PC-3 (cell line): ENCODE measurements at regions not wholly inside any gene's neighbourhood (a gene's known extent, or its start where the extent isn't known, plus 50 kb on each side); places are given as distances from the start of the nearest gene placed in this dataset.

ENCODE experiments used
- ATAC-seq: fragments of 200-7000 bp; cut with Tn5 transposase; 2 replicates; pipeline ENCODE4 v1.9.1; 2020; ENCODE audit warnings: mild to moderate bottlenecking, moderate library complexity
- BruUV-seq: library from RNA; stranded (reverse); fragments of 400-500 nt; replicated peaks from 2 replicates; lab custom pipeline; 2021; lab: Mats Ljungman, UMichigan
- CTCF ChIA-PET: fragments of 300-600 bp; sonication (Branson Sonifier 250); formaldehyde crosslinking; loops from one replicate; lab custom pipeline; 2022; ENCODE audit warnings: antibody characterized with exemption; lab: Charles Lee
- POLR2A ChIA-PET: fragments of 300-600 bp; sonication (Branson Sonifier 250); formaldehyde crosslinking; loops from one replicate; lab custom pipeline; 2022; ENCODE audit warnings: antibody characterized with exemption; ENCODE audit not compliant: unreplicated experiment; lab: Charles Lee
- DNase-seq: peaks from one replicate; pipeline ENCODE4 v3.0.0-alpha.2; 2015
- H2AFZ ChIP-seq: fragments of 300-600 bp; sonication (generic); 2 replicates; pipeline ENCODE4 v1.6.0; 2016; ENCODE audit warnings: antibody characterized with exemption, low read length
- H3F3A ChIP-seq: fragments of 300-600 bp; sonication (generic); one replicate; pipeline ENCODE4 v1.6.0; 2017; ENCODE audit warnings: antibody characterized with exemption, low read length, control low read depth, mild to moderate bottlenecking; ENCODE audit not compliant: unreplicated experiment
- H3K27ac ChIP-seq: fragments of 300-600 bp; sonication (generic); 2 replicates; pipeline ENCODE4 v1.5.1; 2016; ENCODE audit warnings: mild to moderate bottlenecking, low read length
- H3K27me3 ChIP-seq: fragments of 300-600 bp; sonication (generic); 2 replicates; pipeline ENCODE4 v1.6.1; 2016; ENCODE audit warnings: low read length, mixed read lengths
- H3K36me3 ChIP-seq: fragments of 300-600 bp; sonication (generic); 2 replicates; pipeline ENCODE4 v1.6.1; 2016; ENCODE audit warnings: low read depth, mixed run types, low read length, mixed read lengths
- H3K4me1 ChIP-seq: fragments of 300-600 bp; sonication (generic); 2 replicates; pipeline ENCODE4 v1.5.1; 2016; ENCODE audit warnings: low read length; ENCODE audit not compliant: insufficient read depth
- H3K4me2 ChIP-seq: fragments of 300-600 bp; sonication (generic); 2 replicates; pipeline ENCODE4 v1.6.0; 2016; ENCODE audit warnings: low read length
- H3K4me3 ChIP-seq: fragments of 300-600 bp; sonication (generic); 2 replicates; pipeline ENCODE4 v1.5.1; 2016; ENCODE audit warnings: mild to moderate bottlenecking, low read length, mixed read lengths
- H3K79me2 ChIP-seq: fragments of 300-600 bp; sonication (generic); 2 replicates; pipeline ENCODE4 v1.6.1; 2017; ENCODE audit warnings: low read length, mixed read lengths
- H3K9ac ChIP-seq: fragments of 300-600 bp; sonication (generic); 2 replicates; pipeline ENCODE4 v1.6.0; 2016; ENCODE audit warnings: mild to moderate bottlenecking, low read length
- H3K9me2 ChIP-seq: fragments of 300-600 bp; sonication (generic); replicated peaks from 2 replicates; pipeline ENCODE4 v1.6.1; 2016; ENCODE audit warnings: mixed run types, low read length, mixed read lengths
- H3K9me3 ChIP-seq: fragments of 300-600 bp; sonication (generic); 2 replicates; pipeline ENCODE4 v1.6.1; 2016; ENCODE audit warnings: low read length, mixed read lengths
- H4K20me1 ChIP-seq: fragments of 300-600 bp; sonication (generic); 2 replicates; pipeline ENCODE4 v1.6.1; 2016; ENCODE audit warnings: low read length, mixed read lengths
- EZH2 ChIP-seq: fragments of 300-600 bp; sonication (generic); IDR thresholded peaks from one replicate; pipeline ENCODE4 v1.6.1; 2017; ENCODE audit warnings: antibody characterized with exemption, mild to moderate bottlenecking, low read length; ENCODE audit not compliant: unreplicated experiment
- EZH2phosphoT487 ChIP-seq: fragments of 300-600 bp; sonication (generic); IDR thresholded peaks from 2 replicates; pipeline ENCODE4 v1.6.1; 2018; ENCODE audit warnings: mild to moderate bottlenecking, antibody characterized with exemption, low read length, borderline replicate concordance
- intact Hi-C: fragments of 100-400 bp; cut with micrococcal nuclease; formaldehyde crosslinking; loops from 2 replicates; pipeline ENCODE4 v1.9.0; 2023
- TF ChIP-seq, protein P1 (sequence below): fragments of 300-600 bp; sonication (generic); conservative IDR thresholded peaks from 2 replicates; pipeline ENCODE4 v1.5.1; 2017; ENCODE audit warnings: antibody characterized with exemption, low read depth, mild to moderate bottlenecking, low read length

DNA sequence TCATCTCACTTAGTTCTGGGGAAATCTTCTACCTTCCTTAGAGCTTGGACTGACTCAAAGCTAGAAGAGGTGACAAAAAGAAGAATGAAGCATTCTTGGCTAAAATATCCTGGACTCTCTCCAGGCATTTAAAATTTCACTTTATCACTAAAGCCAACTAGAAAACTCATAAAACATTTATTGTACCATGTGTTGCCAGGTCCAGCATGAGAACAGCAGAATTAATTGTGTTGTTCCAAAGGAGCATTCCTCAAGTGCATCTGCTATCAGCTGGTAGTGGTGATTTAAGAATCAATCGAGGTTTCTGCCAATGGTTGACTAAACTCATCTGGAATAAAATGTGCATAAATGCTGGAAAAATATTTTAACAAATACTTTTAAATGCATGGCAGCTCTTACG lies 147.3 kb upstream of the SSTR4 start:
- BruUV-seq = no TSS peak
- CTCF ChIA-PET = no interaction called here
- H3K9me2 ChIP-seq = no peaks in the 10 kb centered on the region
- POLR2A ChIA-PET = no interaction called here
- TF ChIP-seq EZH2 (no peak), EZH2phosphoT487 (no peak)
- TF ChIP-seq, protein P1, sequence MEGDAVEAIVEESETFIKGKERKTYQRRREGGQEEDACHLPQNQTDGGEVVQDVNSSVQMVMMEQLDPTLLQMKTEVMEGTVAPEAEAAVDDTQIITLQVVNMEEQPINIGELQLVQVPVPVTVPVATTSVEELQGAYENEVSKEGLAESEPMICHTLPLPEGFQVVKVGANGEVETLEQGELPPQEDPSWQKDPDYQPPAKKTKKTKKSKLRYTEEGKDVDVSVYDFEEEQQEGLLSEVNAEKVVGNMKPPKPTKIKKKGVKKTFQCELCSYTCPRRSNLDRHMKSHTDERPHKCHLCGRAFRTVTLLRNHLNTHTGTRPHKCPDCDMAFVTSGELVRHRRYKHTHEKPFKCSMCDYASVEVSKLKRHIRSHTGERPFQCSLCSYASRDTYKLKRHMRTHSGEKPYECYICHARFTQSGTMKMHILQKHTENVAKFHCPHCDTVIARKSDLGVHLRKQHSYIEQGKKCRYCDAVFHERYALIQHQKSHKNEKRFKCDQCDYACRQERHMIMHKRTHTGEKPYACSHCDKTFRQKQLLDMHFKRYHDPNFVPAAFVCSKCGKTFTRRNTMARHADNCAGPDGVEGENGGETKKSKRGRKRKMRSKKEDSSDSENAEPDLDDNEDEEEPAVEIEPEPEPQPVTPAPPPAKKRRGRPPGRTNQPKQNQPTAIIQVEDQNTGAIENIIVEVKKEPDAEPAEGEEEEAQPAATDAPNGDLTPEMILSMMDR = no peak
- no peaks in the 10 kb centered on the region for H3K36me3 ChIP-seq
- H3K9ac ChIP-seq = no peak overlapping the region
- intact Hi-C loops = no loop called here
- no peaks in the 10 kb centered on the region for H3F3A ChIP-seq
- 0 out of 2 replicates have a peak, but pooled peaks cover 4% of the 10 kb centered on the region for H3K9me3 ChIP-seq
- no peak overlapping the region for H3K4me3 ChIP-seq
- ATAC-seq (no peak), DNase-seq (no peak)
- no peak overlapping the region for H3K4me2 ChIP-seq
- no peak overlapping the region for H3K27ac ChIP-seq
- no peak overlapping the region for H2AFZ ChIP-seq
- H3K4me1 ChIP-seq = no peaks in the 10 kb centered on the region
- no peaks in the 10 kb centered on the region for H4K20me1 ChIP-seq
- no peaks in the 10 kb centered on the region for H3K27me3 ChIP-seq
- no peaks in the 10 kb centered on the region for H3K79me2 ChIP-seq

DNA sequence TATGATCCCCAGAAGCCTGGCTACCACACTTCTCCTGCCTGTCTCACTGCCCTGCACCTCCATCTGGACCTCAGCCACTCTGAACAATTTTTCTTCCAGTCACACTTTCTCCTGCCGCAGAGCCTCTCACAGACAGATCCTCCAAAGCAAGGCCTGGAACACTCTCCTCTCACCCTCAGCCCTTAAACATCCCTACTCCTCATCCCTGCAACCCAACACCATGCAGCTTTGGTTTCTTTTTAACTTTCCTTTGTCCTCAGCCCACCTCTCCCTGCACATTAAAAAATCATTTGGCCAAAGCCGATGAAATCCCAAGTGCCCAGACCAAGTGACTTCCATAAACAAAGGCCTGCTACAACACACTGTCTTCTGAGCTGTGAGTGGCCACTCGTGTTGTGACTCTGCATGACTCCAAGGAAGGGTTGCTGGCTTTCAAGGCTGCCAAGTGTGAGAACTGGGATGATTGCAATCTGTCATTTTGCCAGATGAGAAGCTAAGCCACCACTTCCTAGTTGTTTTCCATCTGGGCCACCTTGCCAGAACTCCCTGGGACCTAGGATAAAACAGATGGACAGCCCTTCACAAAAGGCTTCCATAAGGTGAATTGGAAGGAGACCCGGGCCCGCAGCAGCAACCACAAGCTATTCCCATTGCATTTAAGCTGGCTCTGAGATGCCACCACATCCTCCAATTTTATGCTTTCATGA lies 144.4 kb upstream of the SSTR4 start:
- DNase-seq = no peak

DNA sequence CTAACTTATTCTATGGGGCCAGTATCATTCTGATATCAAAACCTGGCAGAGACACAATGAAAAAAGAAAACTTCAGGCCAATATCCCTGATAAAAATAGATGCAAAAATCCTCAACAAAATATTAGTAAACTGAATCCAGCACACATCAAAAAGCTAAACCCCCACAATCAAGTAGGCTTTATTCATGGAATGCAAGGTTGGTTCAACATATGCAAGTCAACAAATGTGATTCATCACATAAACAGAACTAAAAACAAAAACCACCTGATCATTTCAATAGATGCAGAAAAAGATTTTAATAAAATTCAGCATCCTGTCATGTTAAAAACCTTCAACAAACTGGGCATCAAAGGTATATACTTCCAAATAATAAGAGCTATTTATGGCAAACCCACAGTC lies 133.9 kb upstream of the SSTR4 start:
- Histone ChIP-seq H3K4me3 (no peak overlapping the region), H4K20me1 (no peaks in the 10 kb centered on the region), H3K79me2 (no peaks in the 10 kb centered on the region), H3K4me1 (no peaks in the 10 kb centered on the region), H3K27me3 (no peaks in the 10 kb centered on the region), H3K27ac (no peak overlapping the region), H3K9me3 (no peaks in the 10 kb centered on the region), H3K9ac (no peak overlapping the region), H3K36me3 (no peaks in the 10 kb centered on the region), H2AFZ (no peak overlapping the region), H3F3A (no peaks in the 10 kb centered on the region), H3K9me2 (no peaks in the 10 kb centered on the region), H3K4me2 (no peak overlapping the region)
- intact Hi-C loops = no loop called here
- ATAC-seq (no peak), DNase-seq (no peak)
- ChIA-PET POLR2A (no interaction called here), CTCF (no interaction called here)
- TF ChIP-seq EZH2phosphoT487 = no peak
- TF ChIP-seq, protein P1 = no peak
- TF ChIP-seq EZH2 = no peak
- BruUV-seq = no TSS peak

More for the DNA sequence above, 144.4 kb upstream of the SSTR4 start:
- Histone ChIP-seq H3K4me3 (no peak overlapping the region), H3K4me2 (no peak overlapping the region), H3K9ac (no peak overlapping the region), H3K9me2 (no peaks in the 10 kb centered on the region), H4K20me1 (no peaks in the 10 kb centered on the region), H3K36me3 (no peaks in the 10 kb centered on the region), H3K4me1 (no peaks in the 10 kb centered on the region), H3K27ac (no peak overlapping the region), H3K27me3 (no peaks in the 10 kb centered on the region), H3K79me2 (no peaks in the 10 kb centered on the region), H3F3A (no peaks in the 10 kb centered on the region), H2AFZ (no peak overlapping the region), H3K9me3 (no peaks in the 10 kb centered on the region)
- TF ChIP-seq EZH2phosphoT487 = no peak
- ChIA-PET CTCF (no interaction called here), POLR2A (interaction anchor here (0.6 kb wide), 1 partner anchor 22 kb away, joined by 4 read pairs; no protein-coding TSS in a partner anchor)
- BruUV-seq = no TSS peak
- intact Hi-C loops = no loop called here
- ATAC-seq = no peak
